Activated naive CD8-positive, alpha-beta T cell treated with anti-CD3 and anti-CD28 coated beads, Interleukin-2, amount 50 U/mL, for 24 hours (primary cell): ENCODE measurements at regions not wholly inside any gene's neighbourhood (a gene's known extent, or its start where the extent isn't known, plus 50 kb on each side); places are given as distances from the start of the nearest gene placed in this dataset.

Experiments used
- ATAC-seq: fragments of 150-1000 bp; cut with Tn5 transposase; one replicate; pipeline ENCODE4 v1.10.0; 2021
- DNase-seq: peaks from one replicate; pipeline ENCODE4 v3.0.0; 2021
- H3K27ac Mint-ChIP-seq: one replicate; pipeline ENCODE4 v1.8.0; 2021; ENCODE audit warnings: mild to moderate bottlenecking, mixed read lengths
- H3K27me3 Mint-ChIP-seq: one replicate; pipeline ENCODE4 v1.8.0; 2021; ENCODE audit warnings: mixed read lengths
- H3K36me3 Mint-ChIP-seq: one replicate; pipeline ENCODE4 v1.8.0; 2021; ENCODE audit warnings: low read depth, mixed read lengths
- H3K4me1 Mint-ChIP-seq: one replicate; pipeline ENCODE4 v1.8.0; 2021; ENCODE audit warnings: mixed read lengths
- H3K4me3 Mint-ChIP-seq: one replicate; pipeline ENCODE4 v1.8.0; 2021; ENCODE audit warnings: mild to moderate bottlenecking, moderate library complexity, mixed read lengths
- H3K9me3 Mint-ChIP-seq: one replicate; pipeline ENCODE4 v1.8.0; 2021; ENCODE audit warnings: mixed read lengths

DNA sequence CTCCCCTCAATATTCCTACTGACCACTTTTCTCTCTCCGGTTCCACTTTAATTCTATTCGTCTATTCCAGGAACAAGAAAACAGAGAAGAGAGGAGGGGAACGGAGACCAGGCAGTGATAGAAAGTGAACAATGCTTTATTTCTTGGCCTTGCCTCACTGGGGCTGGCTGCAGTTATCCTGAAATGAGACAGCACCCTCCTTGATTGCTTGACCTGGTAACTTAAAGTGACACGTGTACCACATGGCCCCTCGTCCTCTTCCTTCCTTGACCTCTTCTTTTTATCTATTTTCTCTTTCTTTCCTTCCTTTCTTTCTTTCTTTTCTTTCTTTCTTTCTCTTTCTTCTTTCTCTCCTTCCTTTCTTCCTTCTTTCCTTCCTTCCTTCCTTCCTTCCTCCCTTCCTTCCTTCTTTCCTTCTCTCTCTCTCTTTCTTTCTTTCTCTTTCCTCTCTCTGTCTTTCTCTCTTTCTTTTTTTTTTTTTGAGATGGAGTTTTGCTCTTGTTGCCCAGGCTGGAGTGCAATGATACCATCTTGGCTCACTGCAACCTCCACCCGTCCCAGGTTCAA is 52.8 kb upstream of the CLMP start:
- Mint-ChIP-seq H3K4me3 (no peak overlapping the region), H3K27me3 (peaks cover 16% of the 10 kb centered on the region), H3K9me3 (no peaks in the 10 kb centered on the region), H3K36me3 (no peaks in the 10 kb centered on the region), H3K27ac (no peak overlapping the region), H3K4me1 (peaks cover 3% of the 10 kb centered on the region)
- ATAC-seq, result no peak
- DNase-seq, result no peak

DNA sequence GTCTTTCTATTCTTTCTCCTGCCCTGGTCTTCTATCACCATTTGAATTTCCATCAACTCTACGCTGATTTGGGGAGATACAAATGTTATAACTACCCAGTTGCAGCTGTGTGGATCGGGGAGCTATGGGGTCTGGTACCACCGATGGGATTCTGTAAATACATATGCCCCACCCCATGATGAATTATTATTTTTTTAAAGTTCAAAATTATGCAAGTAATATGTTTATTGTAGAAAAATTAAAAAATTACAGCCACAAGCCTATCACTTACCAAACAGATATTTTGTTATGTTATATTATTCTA is 52.4 kb upstream of the CLMP start:
- Mint-ChIP-seq H3K36me3 (no peaks in the 10 kb centered on the region), H3K27ac (no peak overlapping the region), H3K4me3 (no peak overlapping the region), H3K27me3 (peaks cover 16% of the 10 kb centered on the region), H3K9me3 (no peaks in the 10 kb centered on the region), H3K4me1 (peaks cover 3% of the 10 kb centered on the region)
- DNase-seq (no peak), ATAC-seq (no peak)

DNA sequence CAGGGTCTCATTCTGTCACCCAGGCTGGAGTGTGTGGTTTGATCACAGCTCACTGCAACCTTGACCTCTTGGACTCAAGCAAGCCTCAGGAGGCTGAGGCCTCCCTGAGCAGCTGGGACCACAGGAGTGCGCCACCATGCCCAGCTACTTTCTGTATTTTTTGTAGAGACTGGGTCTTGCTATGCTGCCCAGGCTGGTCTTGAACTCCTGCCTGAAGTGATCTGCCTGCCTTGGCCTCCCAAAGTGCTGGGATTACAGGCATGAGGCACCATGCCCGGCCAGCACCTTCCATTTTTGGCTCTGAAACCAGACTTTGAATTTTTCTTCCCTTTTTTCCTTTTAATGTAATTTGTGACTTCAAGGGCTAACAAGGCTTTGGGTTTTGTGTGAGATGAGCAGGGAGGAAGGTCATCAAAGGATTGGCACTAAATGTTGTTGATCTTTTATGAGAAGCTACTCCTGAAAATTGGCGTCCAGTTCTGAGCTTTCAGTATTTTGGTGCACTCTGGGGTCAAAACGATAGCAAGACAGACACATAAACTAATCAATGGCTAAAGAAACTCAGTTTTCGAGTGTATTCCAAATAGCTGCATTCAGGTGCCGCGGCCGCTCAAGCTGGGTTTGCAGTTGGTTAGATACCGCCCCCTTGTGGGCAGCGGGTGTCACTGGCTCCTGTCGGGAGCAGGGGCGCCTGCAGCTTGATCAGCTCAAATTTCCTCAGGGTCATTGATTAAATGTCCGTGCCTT is 51.9 kb upstream of the CLMP start:
- Mint-ChIP-seq H3K27me3 (peaks cover 16% of the 10 kb centered on the region), H3K9me3 (no peaks in the 10 kb centered on the region), H3K27ac (no peak overlapping the region), H3K4me1 (peaks cover 3% of the 10 kb centered on the region), H3K4me3 (no peak overlapping the region), H3K36me3 (no peaks in the 10 kb centered on the region)
- peak; percentile 84 for DNase-seq
- ATAC-seq, result peak; percentile 77

DNA sequence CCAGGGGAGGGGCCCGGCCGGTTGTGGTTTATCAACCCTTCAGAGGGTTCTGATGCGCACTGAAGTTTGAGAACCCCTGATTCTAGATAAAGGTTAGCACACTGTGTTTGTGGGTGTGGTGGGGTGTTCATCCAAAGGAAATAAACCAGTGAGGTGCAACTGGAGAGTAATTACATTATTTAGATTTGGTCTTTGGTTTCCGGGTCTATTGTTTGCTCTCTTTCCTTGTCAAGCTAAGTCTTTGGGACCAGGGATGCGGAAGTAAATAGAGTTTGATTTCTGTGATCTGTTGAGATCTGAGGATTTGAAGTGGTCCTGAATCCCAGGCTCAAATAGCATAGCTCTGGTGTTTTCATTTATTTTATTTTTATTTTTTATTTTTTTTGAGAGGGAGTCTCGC is 50.5 kb upstream of the CLMP start:
- Mint-ChIP-seq H3K4me1 (peaks cover 3% of the 10 kb centered on the region), H3K27me3 (peaks cover 16% of the 10 kb centered on the region), H3K27ac (no peak overlapping the region), H3K36me3 (no peaks in the 10 kb centered on the region), H3K4me3 (no peak overlapping the region), H3K9me3 (no peaks in the 10 kb centered on the region)
- ATAC-seq, result no peak
- DNase-seq, result no peak
